A549 (cell line): ENCODE measurements at regions not wholly inside any gene's neighbourhood (a gene's known extent, or its start where the extent isn't known, plus 50 kb on each side); places are given as distances from the start of the nearest gene placed in this dataset.

Source experiments
- HDAC2 ChIP-seq: fragments of 200-600 bp; sonication (generic); IDR thresholded peaks from 2 replicates; pipeline ENCODE4 v1.6.1; 2016
- HOXB13 ChIP-seq: fragments of 250-450 bp; sonication (Bioruptor Pico); IDR thresholded peaks from 2 replicates; pipeline ENCODE4 v1.5.0; 2020; ENCODE audit warnings: low read depth, mild to moderate bottlenecking, moderate library complexity
- HOXB5 ChIP-seq: fragments of 250-450 bp; sonication (Bioruptor Pico); IDR thresholded peaks from 2 replicates; pipeline ENCODE4 v1.5.0; 2020; ENCODE audit warnings: mild to moderate bottlenecking, moderate library complexity
- KDM1A ChIP-seq: fragments of 200-600 bp; sonication (generic); IDR thresholded peaks from 2 replicates; pipeline ENCODE4 v1.6.1; 2016; ENCODE audit warnings: low read depth, mild to moderate bottlenecking
- MAFK ChIP-seq: fragments of 450-650 bp; IDR thresholded peaks from 2 replicates; pipeline ENCODE4 v1.6.1; 2014; ENCODE audit not compliant: partially characterized antibody
- MAX ChIP-seq: IDR thresholded peaks from 2 replicates; pipeline ENCODE4 v1.6.1; 2012
- MYC ChIP-seq: IDR thresholded peaks from 2 replicates; pipeline ENCODE4 v1.6.1; 2012; ENCODE audit warnings: mild to moderate bottlenecking, inconsistent platforms, low read length, improper control_type of control experiment, borderline replicate concordance
- POLR2A ChIP-seq: IDR thresholded peaks from 2 replicates; pipeline ENCODE4 v1.6.1; 2012; ENCODE audit warnings: mild to moderate bottlenecking, low read length
- RAD21 ChIP-seq, 2 experiments: fragments of >200 bp in 1 of 2; sonication (Bioruptor Twin) in 1 of 2; formaldehyde crosslinking in 1 of 2; IDR thresholded peaks in 1 of 2; conservative IDR thresholded peaks in 1 of 2; 2 replicates in 1 of 2; 3 replicates in 1 of 2; pipeline ENCODE4 v1.6.1; 2012 to 2018; ENCODE audit warnings: inconsistent platforms in 1 of 2
- SMC3 ChIP-seq: fragments of >200 bp; sonication (Bioruptor Twin); formaldehyde crosslinking; IDR thresholded peaks from 3 replicates; pipeline ENCODE4 v1.6.1; 2018; ENCODE audit warnings: inconsistent platforms
- TP53 ChIP-seq: fragments of 250-450 bp; sonication (Bioruptor Pico); IDR thresholded peaks from 2 replicates; pipeline ENCODE4 v1.5.0; 2021; ENCODE audit warnings: mild to moderate bottlenecking, moderate library complexity
- TF ChIP-seq, protein P1 (sequence below): fragments of >200 bp; sonication (Bioruptor Twin); formaldehyde crosslinking; IDR thresholded peaks from 3 replicates; pipeline ENCODE4 v1.5.1; 2016
- TF ChIP-seq, protein P2 (sequence below): fragments of 450-650 bp; IDR thresholded peaks from 2 replicates; pipeline ENCODE4 v1.6.1; 2014; ENCODE audit warnings: antibody characterized with exemption

DNA sequence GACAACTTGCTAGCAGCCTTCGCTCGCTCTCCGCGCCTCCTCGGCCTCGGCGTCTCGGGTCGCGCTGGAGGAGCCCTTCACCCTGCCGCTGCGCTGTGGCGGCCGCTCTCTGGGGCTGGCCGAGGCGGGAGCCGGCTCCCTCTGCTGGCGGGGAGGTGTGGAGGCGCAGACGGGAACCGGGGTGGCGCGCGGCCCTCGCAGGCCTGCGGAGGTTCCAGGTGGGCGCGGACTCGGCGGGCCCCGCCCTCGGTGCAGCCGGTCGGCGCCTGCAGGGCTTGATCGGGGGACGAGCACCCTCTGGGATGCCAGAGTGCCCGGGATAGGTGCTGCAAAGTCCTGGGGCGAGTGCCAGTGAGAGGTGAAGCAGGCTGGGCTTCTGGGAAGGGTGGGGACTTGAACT, 989.9 kb downstream of the ROBO2 start:
- TF ChIP-seq POLR2A = no peak
- TF ChIP-seq, protein P1, sequence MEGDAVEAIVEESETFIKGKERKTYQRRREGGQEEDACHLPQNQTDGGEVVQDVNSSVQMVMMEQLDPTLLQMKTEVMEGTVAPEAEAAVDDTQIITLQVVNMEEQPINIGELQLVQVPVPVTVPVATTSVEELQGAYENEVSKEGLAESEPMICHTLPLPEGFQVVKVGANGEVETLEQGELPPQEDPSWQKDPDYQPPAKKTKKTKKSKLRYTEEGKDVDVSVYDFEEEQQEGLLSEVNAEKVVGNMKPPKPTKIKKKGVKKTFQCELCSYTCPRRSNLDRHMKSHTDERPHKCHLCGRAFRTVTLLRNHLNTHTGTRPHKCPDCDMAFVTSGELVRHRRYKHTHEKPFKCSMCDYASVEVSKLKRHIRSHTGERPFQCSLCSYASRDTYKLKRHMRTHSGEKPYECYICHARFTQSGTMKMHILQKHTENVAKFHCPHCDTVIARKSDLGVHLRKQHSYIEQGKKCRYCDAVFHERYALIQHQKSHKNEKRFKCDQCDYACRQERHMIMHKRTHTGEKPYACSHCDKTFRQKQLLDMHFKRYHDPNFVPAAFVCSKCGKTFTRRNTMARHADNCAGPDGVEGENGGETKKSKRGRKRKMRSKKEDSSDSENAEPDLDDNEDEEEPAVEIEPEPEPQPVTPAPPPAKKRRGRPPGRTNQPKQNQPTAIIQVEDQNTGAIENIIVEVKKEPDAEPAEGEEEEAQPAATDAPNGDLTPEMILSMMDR = no peak
- no peak for TF ChIP-seq SMC3
- TF ChIP-seq MAFK = no peak
- no peak for TF ChIP-seq HOXB5
- TF ChIP-seq, protein P2, sequence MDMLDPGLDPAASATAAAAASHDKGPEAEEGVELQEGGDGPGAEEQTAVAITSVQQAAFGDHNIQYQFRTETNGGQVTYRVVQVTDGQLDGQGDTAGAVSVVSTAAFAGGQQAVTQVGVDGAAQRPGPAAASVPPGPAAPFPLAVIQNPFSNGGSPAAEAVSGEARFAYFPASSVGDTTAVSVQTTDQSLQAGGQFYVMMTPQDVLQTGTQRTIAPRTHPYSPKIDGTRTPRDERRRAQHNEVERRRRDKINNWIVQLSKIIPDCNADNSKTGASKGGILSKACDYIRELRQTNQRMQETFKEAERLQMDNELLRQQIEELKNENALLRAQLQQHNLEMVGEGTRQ = no peak
- no peak for TF ChIP-seq KDM1A
- no peak for TF ChIP-seq MAX
- no peak for TF ChIP-seq HOXB13
- no peak for TF ChIP-seq MYC
- TF ChIP-seq TP53 (CRISPR knock-in tag) = no peak
- TF ChIP-seq RAD21 (conservative IDR thresholded peaks at IDR 0.05 in 1 of 2, IDR thresholded peaks at IDR 0.05 in 1 of 2) = no peak
- no peak for TF ChIP-seq HDAC2
